ENCODE measurements at regions not wholly inside any gene's neighbourhood (a gene's known extent, or its start where the extent isn't known, plus 50 kb on each side); places are given as distances from the start of the nearest gene placed in this dataset.

- TF ChIP-seq POLR2AphosphoS5 (IDR thresholded peaks at IDR 0.05) (no peak), CTCF (IDR thresholded peaks at IDR 0.05) (no peak), POLR2A (IDR thresholded peaks at IDR 0.05) (no peak)
- no peak for DNase-seq (ENCODE audit: low spot score in 2 of 2)
- no peak overlapping the region for H3K4me3 ChIP-seq
- H3K4me1 ChIP-seq: no peaks in the 10 kb centered on the region
- H3K9me3 ChIP-seq: peaks cover 0 to 6% of the 10 kb centered on the region in 2 donors
- H3K27ac ChIP-seq: no peak overlapping the region
- no peaks in the 10 kb centered on the region for H3K36me3 ChIP-seq
- intact Hi-C loops (cut with DNase I; ENCODE audit: low total_unique reads): no loop called here
- H3K27me3 ChIP-seq: no peaks in the 10 kb centered on the region
Measured at GRCh38 chr6:22189946-22190345, 106.9 kb downstream of the PRL start.

- H3K27ac ChIP-seq: no peak overlapping the region
- no peaks in the 10 kb centered on the region for H3K27me3 ChIP-seq
- no peaks in the 10 kb centered on the region for H3K36me3 ChIP-seq
- no peaks in the 10 kb centered on the region for H3K9me3 ChIP-seq
- H3K4me1 ChIP-seq: no peaks in the 10 kb centered on the region
- peak in 1 of 2 donors; percentile 28 for DNase-seq (ENCODE audit: low spot score in 2 of 2)
- intact Hi-C loops (cut with DNase I; ENCODE audit: low total_unique reads): no loop called here
- H3K4me3 ChIP-seq: no peak overlapping the region
- TF ChIP-seq POLR2AphosphoS5 (IDR thresholded peaks at IDR 0.05): no peak
- no peak for TF ChIP-seq POLR2A (IDR thresholded peaks at IDR 0.05)
- TF ChIP-seq CTCF (IDR thresholded peaks at IDR 0.05): no peak
Measured at GRCh38 chr6:22194188-22194921, 102.5 kb downstream of the PRL start.

GRCh38 chr6:22199771-22200170, 97.1 kb downstream of the PRL start:
- Histone ChIP-seq H3K27ac (no peak overlapping the region), H3K4me1 (no peaks in the 10 kb centered on the region), H3K4me3 (no peak overlapping the region), H3K9me3 (no peaks in the 10 kb centered on the region), H3K36me3 (no peaks in the 10 kb centered on the region), H3K27me3 (no peaks in the 10 kb centered on the region)
- TF ChIP-seq POLR2A (IDR thresholded peaks at IDR 0.05): no peak
- no peak for TF ChIP-seq POLR2AphosphoS5 (IDR thresholded peaks at IDR 0.05)
- TF ChIP-seq CTCF (IDR thresholded peaks at IDR 0.05): no peak
- no peak for DNase-seq (ENCODE audit: low spot score in 2 of 2)
- intact Hi-C loops (cut with DNase I; ENCODE audit: low total_unique reads): no loop called here

GRCh38 chr6:22204153-22204552, 92.7 kb downstream of the PRL start:
- Histone ChIP-seq H3K4me3 (no peak overlapping the region), H3K4me1 (no peaks in the 10 kb centered on the region), H3K9me3 (no peaks in the 10 kb centered on the region), H3K27ac (no peak overlapping the region), H3K27me3 (no peaks in the 10 kb centered on the region), H3K36me3 (no peaks in the 10 kb centered on the region)
- TF ChIP-seq POLR2A (IDR thresholded peaks at IDR 0.05): no peak
- no peak for TF ChIP-seq POLR2AphosphoS5 (IDR thresholded peaks at IDR 0.05)
- no peak for TF ChIP-seq CTCF (IDR thresholded peaks at IDR 0.05)
- DNase-seq (ENCODE audit: low spot score in 2 of 2): no peak
- intact Hi-C loops (cut with DNase I; ENCODE audit: low total_unique reads): no loop called here

GRCh38 chr6:22205266-22205665, 91.6 kb downstream of the PRL start:
- intact Hi-C loops (cut with DNase I; ENCODE audit: low total_unique reads): no loop called here
- H3K27me3 ChIP-seq: no peaks in the 10 kb centered on the region
- no peak for TF ChIP-seq CTCF (IDR thresholded peaks at IDR 0.05)
- TF ChIP-seq POLR2AphosphoS5 (IDR thresholded peaks at IDR 0.05): no peak
- DNase-seq (ENCODE audit: low spot score in 2 of 2): no peak
- H3K36me3 ChIP-seq: no peaks in the 10 kb centered on the region
- H3K9me3 ChIP-seq: no peaks in the 10 kb centered on the region
- H3K4me3 ChIP-seq: no peak overlapping the region
- H3K4me1 ChIP-seq: no peaks in the 10 kb centered on the region
- H3K27ac ChIP-seq: no peak overlapping the region

Data from breast epithelium (tissue), 4 donors.